Heart left ventricle (tissue), 16 donors: ENCODE measurements at regions not wholly inside any gene's neighbourhood (a gene's known extent, or its start where the extent isn't known, plus 50 kb on each side); places are given as distances from the start of the nearest gene placed in this dataset.

Experiments
- ATAC-seq, 4 donors: fragments of 200-7000 bp; cut with Tn5 transposase; one replicate each; pipeline ENCODE4 v1.9.1; 2020 to 2022; ENCODE audit warnings: moderate library complexity in 4 of 4, mild to moderate bottlenecking in 3 of 4, moderate number of reproducible peaks in 1 of 4
- DNase-seq, 5 donors: peaks; one replicate each; pipeline ENCODE4 v3.0.0-alpha.2; 2020
- H3K27ac ChIP-seq, 12 donors: fragments of 200-600 bp; sonication (generic) in 4 of 12; one replicate each; pipeline versions ENCODE4 v1.5.0 to v1.8.0; 2016 to 2022; ENCODE audit warnings: mild to moderate bottlenecking in 2 of 12
- H3K27me3 ChIP-seq, 9 donors: fragments of 200-600 bp; sonication (generic) in 2 of 9; one replicate each; pipeline versions ENCODE4 v1.5.1 to v1.8.0; 2016 to 2022; ENCODE audit warnings: mild to moderate bottlenecking in 3 of 9
- H3K36me3 ChIP-seq, 9 donors: fragments of 200-600 bp; sonication (generic) in 2 of 9; one replicate each; pipeline versions ENCODE4 v1.5.0 to v1.8.0; 2018 to 2022; ENCODE audit warnings: mild to moderate bottlenecking in 2 of 9
- H3K4me1 ChIP-seq, 12 donors: fragments of 200-600 bp; sonication (generic) in 4 of 12; one replicate each; pipeline versions ENCODE4 v1.5.0 to v1.8.0; 2016 to 2022; ENCODE audit warnings: mild to moderate bottlenecking in 3 of 12
- H3K4me3 ChIP-seq, 12 donors: fragments of 200-600 bp; sonication (generic) in 4 of 12; one replicate each; pipeline versions ENCODE4 v1.5.0 to v1.8.0; 2017 to 2022; ENCODE audit warnings: mild to moderate bottlenecking in 9 of 12, moderate library complexity in 4 of 12
- H3K9me3 ChIP-seq, 12 donors: fragments of 200-600 bp; sonication (generic) in 4 of 12; one replicate each; pipeline versions ENCODE4 v1.5.0 to v1.8.0; 2016 to 2022; ENCODE audit warnings: mild to moderate bottlenecking in 1 of 12
- CTCF ChIP-seq, 12 donors: fragments of 200-600 bp; sonication (generic) in 4 of 12; IDR thresholded peaks; one replicate each; pipeline versions ENCODE4 v1.5.0 to v1.8.0; 2018 to 2022; ENCODE audit warnings: antibody characterized with exemption in 12 of 12, mild to moderate bottlenecking in 5 of 12
- POLR2A ChIP-seq, 2 donors: fragments of 450-650 bp; IDR thresholded peaks; one replicate each; pipeline ENCODE4 v1.6.1; 2017; ENCODE audit warnings: antibody characterized with exemption in 2 of 2, mild to moderate bottlenecking in 2 of 2, moderate library complexity in 2 of 2
- WGBS, 4 donors: extraction: QIAGEN DNeasy Blood & Tissue Kit in 2 of 4; methylation state at CpG; one replicate each; pipeline versions ENCODE4 v1.1.5 to v1.1.7; 2013 to 2018; 5-methylcytosine and 5-hydroxymethylcytosine counted together
- intact Hi-C, 10 donors: fragments of 100-400 bp; cut with DNase I; formaldehyde crosslinking; loops; one replicate each; pipeline versions ENCODE4 v1.11.1 to v1.14.2; 2022
- donor health status: ischemic (EF 13 %, LVEDD 7.1; RV severe dilation, severe dysfunction).
- donor health status: healthy with polysubstance abuse.
- donor health status: DM: no; HTN: yes; CAD: no.
- donor health status: DM: no; HTN: no; CAD: no.
- donor health status: ischemic (EF 25% LVEDD 6.9; RV normal size, moderate dysfunction).
- donor health status: ischemic (EF 25% LVEDD 5.7; RV mildly dilated, moderate dysfunction).
- donor health status: healthy.
- donor health status: DM: yes; HTN: yes; CAD: no.
- donor health status: ischemic (EF 35%, LVEDD 5.7; RV mildly dilated, moderate dysfunction).
- donor health status: nonischemic (EF 11% LVEDD 7.7; RV severe dilation, severe dysfunction).
- donor health status: DM: yes; HTN: yes; CAD: no.
- donor health status: PGD.
- donor health status: ischemic (EF 29% LVEDD 5.4; RV normal size, mild dysfunction).
- donor health status: nonischemic (EF 23%, LVEDD 6.1; RV moderate dilation, normal function).

DNA sequence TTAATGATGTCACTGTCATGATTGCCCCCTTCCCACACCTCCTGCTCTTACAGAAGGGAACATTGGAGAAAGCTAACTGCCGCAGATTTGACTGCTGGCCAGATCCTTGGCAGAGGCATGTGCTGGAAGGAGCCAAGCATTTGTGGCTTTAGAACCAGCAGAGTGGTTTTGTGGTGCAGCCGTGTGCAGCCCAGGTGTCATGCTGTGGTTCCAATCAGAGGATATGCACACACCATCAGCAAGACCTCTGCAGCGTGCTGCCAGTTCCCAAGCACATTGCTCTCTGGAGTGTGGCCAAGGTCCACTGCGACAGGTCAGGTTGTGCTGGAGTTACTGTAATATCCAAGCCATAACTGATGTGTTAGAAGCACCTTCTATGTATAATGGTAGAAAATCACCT is 61.6 kb downstream of the OTOL1 start:
- Histone ChIP-seq H3K27ac (no peak overlapping the region), H3K36me3 (no peaks in the 10 kb centered on the region), H3K9me3 (no peaks in the 10 kb centered on the region), H3K4me1 (peaks cover 0 to 3% (median 0%) of the 10 kb centered on the region in 12 donors), H3K27me3 (peaks cover 0 to 8% (median 0%) of the 10 kb centered on the region in 9 donors), H3K4me3 (no peak overlapping the region)
- DNase-seq, result peak in 1 of 5 donors; percentile 23
- TF ChIP-seq CTCF (IDR thresholded peaks at IDR 0.05), result no peak
- no peak for TF ChIP-seq POLR2A (IDR thresholded peaks at IDR 0.05)
- WGBS, 4 donors, result 28 to 52% (median 39%) methylated on average over 4 of the region's 4 CpGs
- peak in 2 of 4 donors; percentile 22 to 29 for ATAC-seq
- intact Hi-C loops, result no loop called here

DNA sequence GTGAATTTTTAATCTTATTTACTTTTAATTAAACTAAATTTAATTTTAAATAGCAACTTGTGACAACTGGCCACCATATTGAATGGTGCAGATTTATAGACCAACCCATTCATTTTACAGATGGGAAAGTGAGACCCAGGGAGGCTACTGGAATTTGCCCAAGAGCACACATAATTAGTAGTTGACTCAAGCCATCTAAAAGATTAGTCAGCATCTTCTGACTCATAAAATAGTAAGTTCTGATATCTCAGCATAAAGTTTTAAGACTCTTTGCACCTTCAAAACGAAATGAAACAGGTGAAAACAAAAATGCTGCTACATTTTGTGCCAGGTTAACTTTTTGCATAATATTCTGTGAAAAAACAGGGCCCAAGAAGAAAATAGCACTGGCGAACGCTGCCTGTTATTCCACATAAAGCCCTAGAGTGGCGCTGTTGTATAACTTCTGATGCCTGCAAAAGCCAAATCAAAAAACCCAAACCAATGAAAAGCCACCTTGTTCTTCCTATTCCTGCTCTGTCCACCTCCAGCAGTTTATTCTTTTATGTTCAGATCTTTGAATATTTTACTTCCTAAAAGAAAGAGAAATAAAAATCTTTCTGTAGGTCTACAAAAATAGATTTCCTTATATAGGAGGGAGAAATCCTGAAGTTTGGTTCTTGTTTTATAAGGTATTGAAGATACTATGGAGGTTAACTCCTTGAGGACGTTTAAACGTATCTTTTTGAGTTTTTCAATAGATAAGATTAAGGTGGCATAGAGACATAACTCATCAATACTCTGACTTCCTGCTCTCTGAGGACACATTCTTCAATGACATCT is 62.8 kb downstream of the OTOL1 start:
- 14 to 22% (median 18%) methylated on average over 6 of the region's 6 CpGs for WGBS, 4 donors
- peak; percentile 43 to 72 (median 62) for TF ChIP-seq CTCF (IDR thresholded peaks at IDR 0.05)
- no peak for TF ChIP-seq POLR2A (IDR thresholded peaks at IDR 0.05)
- H3K27ac ChIP-seq, result no peak overlapping the region
- no peak for ATAC-seq
- no peak overlapping the region for H3K4me3 ChIP-seq
- peaks cover 0 to 4% (median 0%) of the 10 kb centered on the region in 9 donors for H3K27me3 ChIP-seq
- H3K9me3 ChIP-seq, result no peaks in the 10 kb centered on the region
- no peak for DNase-seq
- no peaks in the 10 kb centered on the region for H3K36me3 ChIP-seq
- intact Hi-C loops, result no loop called here
- H3K4me1 ChIP-seq, result peaks cover 0 to 3% (median 0%) of the 10 kb centered on the region in 12 donors

DNA sequence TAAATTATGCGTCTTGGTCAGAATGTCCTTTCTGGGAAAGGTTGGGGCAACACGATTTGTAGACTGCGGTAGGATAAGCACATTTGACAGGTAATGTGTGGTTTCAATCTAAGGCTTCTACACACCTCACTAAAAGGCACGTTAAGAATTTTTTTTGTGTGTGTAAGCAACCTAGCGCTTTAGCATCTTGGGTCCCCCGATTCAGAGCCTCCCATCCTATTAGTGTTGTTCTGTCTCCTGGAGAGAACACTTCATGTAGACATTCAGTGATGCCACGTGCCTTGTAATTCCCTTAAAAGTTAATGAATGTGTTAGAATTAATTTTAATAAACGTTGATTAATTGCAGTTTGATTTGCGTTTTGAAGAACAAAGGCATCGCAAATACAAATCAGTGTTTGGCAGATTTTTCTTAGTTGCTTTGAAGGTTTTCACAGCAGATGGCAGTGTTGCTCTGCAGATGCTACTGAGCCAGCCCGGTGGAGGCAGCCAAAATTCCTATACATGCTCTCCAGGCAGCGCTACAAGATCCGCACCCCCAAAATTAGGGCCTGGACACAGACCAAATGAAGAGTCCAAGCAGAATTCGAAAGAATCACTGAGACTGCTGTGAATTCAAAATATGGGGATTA is 63.5 kb downstream of the OTOL1 start:
- Histone ChIP-seq H3K36me3 (no peaks in the 10 kb centered on the region), H3K27ac (no peak overlapping the region), H3K27me3 (no peaks in the 10 kb centered on the region), H3K9me3 (no peaks in the 10 kb centered on the region), H3K4me1 (peaks cover 0 to 3% (median 0%) of the 10 kb centered on the region in 12 donors), H3K4me3 (no peak overlapping the region)
- TF ChIP-seq POLR2A (IDR thresholded peaks at IDR 0.05) (no peak), CTCF (IDR thresholded peaks at IDR 0.05) (peak; percentile 25 to 63 (median 46))
- intact Hi-C loops, result no loop called here
- ATAC-seq, result peak in 1 of 4 donors; percentile 42
- peak in 3 of 5 donors; percentile 27 to 38 (median 28) for DNase-seq
- WGBS, 4 donors, result 23 to 25% (median 23%) methylated on average over 14 of the region's 14 CpGs

GRCh38 chr3:161567577-161568361 is 71.2 kb downstream of the OTOL1 start:
- no peaks in the 10 kb centered on the region for H3K36me3 ChIP-seq
- no peaks in the 10 kb centered on the region for H3K9me3 ChIP-seq
- DNase-seq, result no peak
- peaks cover 0 to 3% (median 0%) of the 10 kb centered on the region in 9 donors for H3K27me3 ChIP-seq
- H3K4me1 ChIP-seq, result no peaks in the 10 kb centered on the region
- 62 to 74% (median 68%) methylated on average over 5 of the region's 5 CpGs for WGBS, 4 donors
- TF ChIP-seq CTCF (IDR thresholded peaks at IDR 0.05) (no peak), POLR2A (IDR thresholded peaks at IDR 0.05) (no peak)
- no peak for ATAC-seq
- H3K27ac ChIP-seq, result no peak overlapping the region
- no peak overlapping the region for H3K4me3 ChIP-seq
- intact Hi-C loops, result no loop called here
